B cell (primary cell): ENCODE measurements at regions not wholly inside any gene's neighbourhood (a gene's known extent, or its start where the extent isn't known, plus 50 kb on each side); places are given as distances from the start of the nearest gene placed in this dataset.
"Not testable (repeated sequence)": the region's sequence is repeated elsewhere in the genome, so short reads cannot be mapped to it uniquely, and the experiment has no call there.

ENCODE experiments used
- ATAC-seq: fragments of 200-7000 bp; cut with Tn5 transposase; one replicate; pipeline ENCODE4 v1.10.0; 2021; ENCODE audit warnings: low read depth, mild to moderate bottlenecking, moderate number of reproducible peaks, moderate library complexity
- CTCF ChIA-PET: fragments of 350-600 bp; sonication (Branson Sonifier 250); formaldehyde crosslinking; loops from one replicate; lab custom pipeline; 2021; ENCODE audit warnings: antibody characterized with exemption, inconsistent platforms; lab: Charles Lee
- POLR2A ChIA-PET: fragments of 350-600 bp; sonication (Branson Sonifier 250); formaldehyde crosslinking; loops from one replicate; lab custom pipeline; 2021; ENCODE audit warnings: antibody characterized with exemption; lab: Charles Lee
- DNase-seq: peaks from one replicate; pipeline ENCODE4 v3.0.0; 2013
- H2AFZ ChIP-seq: 2 replicates; pipeline ENCODE4 v1.6.1; 2012; ENCODE audit warnings: mild to moderate bottlenecking, low read depth, low read length; ENCODE audit not compliant: insufficient read depth, poor library complexity, severe bottlenecking
- H3K27ac ChIP-seq, 2 donors: 1 replicate in 1 of 2; 2 replicates in 1 of 2; pipeline ENCODE4 v1.5.1; 2012 to 2013; ENCODE audit warnings: low read length in 2 of 2, mild to moderate bottlenecking in 2 of 2, moderate library complexity in 1 of 2
- H3K27me3 ChIP-seq, 4 experiments: fragments of 200-600 bp in 1 of 4; sonication (generic) in 1 of 4; replicated peaks in 1 of 4; 1 replicate in 2 of 4; 2 replicates in 2 of 4; pipeline versions ENCODE4 v1.6.1 to v1.7.0; 2013 to 2016; ENCODE audit warnings: low read length in 3 of 4, mild to moderate bottlenecking in 2 of 4, mixed read lengths in 1 of 4, moderate library complexity in 1 of 4; ENCODE audit not compliant: insufficient read depth in 4 of 4, control insufficient read depth in 3 of 4; ENCODE audit errors: control extremely low read depth in 1 of 4
- H3K36me3 ChIP-seq, 2 experiments: replicated peaks in 1 of 2; 1 replicate in 1 of 2; 2 replicates in 1 of 2; pipeline versions ENCODE4 v1.6.1 to v1.7.1; 2013; ENCODE audit warnings: low read length in 1 of 2; ENCODE audit not compliant: insufficient read depth in 2 of 2, control insufficient read depth in 1 of 2; ENCODE audit errors: control extremely low read depth in 1 of 2, extremely low read depth in 1 of 2
- H3K4me1 ChIP-seq, 2 donors: fragments of 200-600 bp in 1 of 2; sonication (generic) in 1 of 2; 1 replicate in 1 of 2; 2 replicates in 1 of 2; pipeline versions ENCODE4 v1.5.1 to v1.6.1; 2013 to 2017; ENCODE audit warnings: low read length in 2 of 2; ENCODE audit not compliant: control insufficient read depth in 2 of 2, insufficient read depth in 2 of 2
- H3K4me2 ChIP-seq: replicated peaks from 2 replicates; pipeline ENCODE3; 2012; ENCODE audit warnings: mild to moderate bottlenecking, low read depth, low read length; ENCODE audit not compliant: poor library complexity, severe bottlenecking
- H3K4me3 ChIP-seq, 5 experiments: fragments of 200-600 bp in 1 of 5; sonication (generic) in 1 of 5; 1 replicate in 3 of 5; 2 replicates in 2 of 5; pipeline versions ENCODE4 v1.5.1 to v1.7.0; 2011 to 2016; ENCODE audit warnings: low read length in 4 of 5, mild to moderate bottlenecking in 4 of 5, low read depth in 2 of 5, control low read depth in 1 of 5, moderate library complexity in 1 of 5; ENCODE audit not compliant: insufficient read depth in 1 of 5; ENCODE audit errors: control extremely low read depth in 1 of 5, extremely low read depth in 1 of 5
- H3K79me2 ChIP-seq: fragments of 200-600 bp; sonication (generic); one replicate; pipeline ENCODE4 v1.6.0; 2016; ENCODE audit warnings: low read length; ENCODE audit not compliant: control insufficient read depth, insufficient read depth
- H3K9ac ChIP-seq: fragments of 200-600 bp; sonication (generic); 2 replicates; pipeline ENCODE4 v1.6.1; 2017; ENCODE audit warnings: mild to moderate bottlenecking, low read length, moderate library complexity
- H3K9me3 ChIP-seq, 3 donors: one replicate each; pipeline versions ENCODE4 v1.6.1 to v1.7.1; 2013; ENCODE audit warnings: low read length in 2 of 3; ENCODE audit not compliant: control insufficient read depth in 2 of 3, insufficient read depth in 1 of 3; ENCODE audit errors: control extremely low read depth in 1 of 3
- H4K20me1 ChIP-seq: 2 replicates; pipeline ENCODE4 v1.6.0; 2012; ENCODE audit warnings: mild to moderate bottlenecking, low read length; ENCODE audit not compliant: insufficient read depth, control insufficient read depth, poor library complexity, severe bottlenecking
- H3K27ac Mint-ChIP-seq: one replicate; pipeline ENCODE4 v1.8.0; 2021; ENCODE audit warnings: mixed read lengths
- H3K27me3 Mint-ChIP-seq: one replicate; pipeline ENCODE4 v1.8.0; 2021; ENCODE audit warnings: mixed read lengths
- H3K4me1 Mint-ChIP-seq: one replicate; pipeline ENCODE4 v1.8.0; 2021; ENCODE audit warnings: mixed read lengths
- H3K4me3 Mint-ChIP-seq: one replicate; pipeline ENCODE4 v1.8.0; 2021; ENCODE audit warnings: mixed read lengths
- H3K9me3 Mint-ChIP-seq: one replicate; pipeline ENCODE4 v1.8.0; 2022; ENCODE audit warnings: mixed read lengths; ENCODE audit not compliant: insufficient read depth
- EZH2 ChIP-seq: IDR thresholded peaks from 2 replicates; pipeline ENCODE4 v1.6.1; 2012; ENCODE audit warnings: borderline replicate concordance, low read depth, mild to moderate bottlenecking, moderate library complexity, low read length; ENCODE audit not compliant: insufficient read depth, poor library complexity, severe bottlenecking
- WGBS: methylation state at CpG from one replicate; pipeline ENCODE4 v1.1.5; 2013; ENCODE audit warnings: missing lambda C conversion rate; ENCODE audit not compliant: insufficient coverage; 5-methylcytosine and 5-hydroxymethylcytosine counted together
- intact Hi-C: fragments of 100-400 bp; cut with micrococcal nuclease; formaldehyde crosslinking; loops from one replicate; pipeline ENCODE4 v1.10.0; 2022
- TF ChIP-seq, protein P1 (sequence below): fragments of 200-600 bp; IDR thresholded peaks from one replicate; pipeline ENCODE4 v1.8.0; 2022; ENCODE audit warnings: antibody characterized with exemption, mild to moderate bottlenecking

DNA sequence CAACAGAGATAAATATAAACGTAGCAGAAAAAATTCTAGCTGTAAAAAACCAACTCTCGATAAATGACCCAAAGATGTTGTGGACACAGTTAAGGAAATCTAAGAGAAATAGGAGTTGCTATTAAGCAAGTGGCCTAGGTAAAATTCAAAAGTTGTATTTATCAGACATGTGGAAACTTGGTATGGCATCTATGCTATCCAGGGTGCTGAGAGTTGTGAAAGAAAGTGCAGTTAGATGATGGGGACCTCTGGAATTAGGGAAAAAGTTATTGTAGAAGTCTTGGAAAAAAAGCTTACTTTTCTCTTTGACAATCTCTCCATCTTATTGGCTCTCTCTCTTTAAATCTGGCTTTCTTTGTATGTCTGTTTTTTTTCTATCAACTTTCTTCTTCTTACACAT lies 1090.9 kb downstream of the TBL1XR1 start:
- H3K79me2 ChIP-seq = no peaks in the 10 kb centered on the region
- CTCF ChIA-PET = no interaction called here
- no peaks in the 10 kb centered on the region for H3K36me3 ChIP-seq
- H3K9me3 ChIP-seq = peaks cover 0 to 4% (median 0%) of the 10 kb centered on the region in 3 donors
- POLR2A ChIA-PET = no interaction called here
- H3K9me3 Mint-ChIP-seq = peaks cover 4% of the 10 kb centered on the region
- intact Hi-C loops = no loop called here
- no peaks in the 10 kb centered on the region for H3K27me3 ChIP-seq
- no peaks in the 10 kb centered on the region for H3K4me1 ChIP-seq
- no peak overlapping the region for H3K4me3 Mint-ChIP-seq
- TF ChIP-seq EZH2 = no peak
- TF ChIP-seq, protein P1, sequence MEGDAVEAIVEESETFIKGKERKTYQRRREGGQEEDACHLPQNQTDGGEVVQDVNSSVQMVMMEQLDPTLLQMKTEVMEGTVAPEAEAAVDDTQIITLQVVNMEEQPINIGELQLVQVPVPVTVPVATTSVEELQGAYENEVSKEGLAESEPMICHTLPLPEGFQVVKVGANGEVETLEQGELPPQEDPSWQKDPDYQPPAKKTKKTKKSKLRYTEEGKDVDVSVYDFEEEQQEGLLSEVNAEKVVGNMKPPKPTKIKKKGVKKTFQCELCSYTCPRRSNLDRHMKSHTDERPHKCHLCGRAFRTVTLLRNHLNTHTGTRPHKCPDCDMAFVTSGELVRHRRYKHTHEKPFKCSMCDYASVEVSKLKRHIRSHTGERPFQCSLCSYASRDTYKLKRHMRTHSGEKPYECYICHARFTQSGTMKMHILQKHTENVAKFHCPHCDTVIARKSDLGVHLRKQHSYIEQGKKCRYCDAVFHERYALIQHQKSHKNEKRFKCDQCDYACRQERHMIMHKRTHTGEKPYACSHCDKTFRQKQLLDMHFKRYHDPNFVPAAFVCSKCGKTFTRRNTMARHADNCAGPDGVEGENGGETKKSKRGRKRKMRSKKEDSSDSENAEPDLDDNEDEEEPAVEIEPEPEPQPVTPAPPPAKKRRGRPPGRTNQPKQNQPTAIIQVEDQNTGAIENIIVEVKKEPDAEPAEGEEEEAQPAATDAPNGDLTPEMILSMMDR = no peak
- H3K27me3 Mint-ChIP-seq = no peaks in the 10 kb centered on the region
- WGBS = no CpG with 5 or more reads among the region's 2 CpGs
- no peak for DNase-seq
- no peak overlapping the region for H3K9ac ChIP-seq
- H3K27ac Mint-ChIP-seq = no peak overlapping the region
- H3K4me3 ChIP-seq = no peak overlapping the region
- no peaks in the 10 kb centered on the region for H3K4me1 Mint-ChIP-seq
- H2AFZ ChIP-seq = no peak overlapping the region
- no peak overlapping the region for H3K27ac ChIP-seq
- no peak overlapping the region for H3K4me2 ChIP-seq
- H4K20me1 ChIP-seq = no peaks in the 10 kb centered on the region
- no peak for ATAC-seq

DNA sequence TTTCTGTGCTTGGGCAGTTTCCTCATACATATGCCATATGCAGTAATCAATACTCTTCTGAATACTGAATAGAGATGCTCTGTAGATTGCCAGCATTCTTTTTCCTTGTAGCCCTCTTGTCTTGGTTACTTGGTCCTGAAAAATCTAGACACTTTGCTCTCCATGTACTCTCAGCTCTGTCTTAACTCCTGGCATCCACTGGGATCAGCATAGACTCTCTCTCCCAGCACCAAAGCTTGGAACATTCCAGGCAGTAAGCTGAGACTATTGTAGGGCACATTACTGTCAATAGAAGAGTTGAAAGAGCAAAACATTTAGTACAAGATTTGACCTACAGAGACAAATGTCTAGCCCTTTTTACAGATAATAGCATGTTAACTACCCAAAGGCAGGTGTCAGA lies 1100.3 kb downstream of the TBL1XR1 start:
- no peaks in the 10 kb centered on the region for H3K4me1 ChIP-seq
- DNase-seq (no peak), ATAC-seq (no peak)
- intact Hi-C loops = no loop called here
- no peak overlapping the region for H3K9ac ChIP-seq
- H2AFZ ChIP-seq = no peak overlapping the region
- no peak overlapping the region for H3K27ac ChIP-seq
- no peak overlapping the region for H3K4me3 Mint-ChIP-seq
- POLR2A ChIA-PET = no interaction called here
- H3K9me3 Mint-ChIP-seq = peaks cover 3% of the 10 kb centered on the region
- CTCF ChIA-PET = no interaction called here
- TF ChIP-seq EZH2 = no peak
- TF ChIP-seq, protein P1 = no peak
- H3K79me2 ChIP-seq = no peaks in the 10 kb centered on the region
- H3K27me3 Mint-ChIP-seq = no peaks in the 10 kb centered on the region
- peaks cover 0 to 4% (median 0%) of the 10 kb centered on the region in 3 donors for H3K9me3 ChIP-seq
- H3K4me2 ChIP-seq = no peak overlapping the region
- H3K36me3 ChIP-seq = no peaks in the 10 kb centered on the region
- H4K20me1 ChIP-seq = no peaks in the 10 kb centered on the region
- H3K4me3 ChIP-seq = no peak overlapping the region
- H3K27ac Mint-ChIP-seq = no peak overlapping the region
- H3K27me3 ChIP-seq = no peaks in the 10 kb centered on the region
- no peaks in the 10 kb centered on the region for H3K4me1 Mint-ChIP-seq

DNA sequence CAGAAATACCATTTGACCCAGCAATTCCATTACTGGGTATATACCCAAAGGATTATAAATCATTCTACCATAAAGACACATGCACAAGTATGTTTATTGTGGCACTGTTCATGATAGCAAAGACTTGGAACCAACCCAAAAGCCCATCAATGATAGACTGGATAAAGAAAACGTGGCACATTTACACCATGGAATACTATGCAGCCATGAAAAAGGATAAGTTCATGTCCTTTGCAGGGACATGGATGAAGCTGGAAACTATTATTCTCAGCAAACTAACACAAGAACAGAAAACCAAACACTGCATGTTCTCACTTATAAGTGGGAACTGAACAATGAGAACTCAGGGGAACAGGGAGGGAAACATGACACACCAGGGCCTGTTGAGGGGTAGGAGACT lies 1103.4 kb downstream of the TBL1XR1 start:
- H3K4me1 Mint-ChIP-seq, H3K9ac ChIP-seq, H3K27me3 Mint-ChIP-seq, H3K4me2 ChIP-seq, DNase-seq, H3K27ac Mint-ChIP-seq, H3K4me3 Mint-ChIP-seq, H3K4me1 ChIP-seq, POLR2A ChIA-PET, H3K27me3 ChIP-seq, H4K20me1 ChIP-seq, intact Hi-C loops, ATAC-seq, CTCF ChIA-PET, H3K9me3 Mint-ChIP-seq, H3K9me3 ChIP-seq, H3K79me2 ChIP-seq, H3K27ac ChIP-seq, H2AFZ ChIP-seq, H3K36me3 ChIP-seq, H3K4me3 ChIP-seq: not testable (repeated sequence)
- WGBS = no CpG with 5 or more reads among the region's 1 CpG
